Upper lobe of left lung (tissue), 6 donors: ENCODE measurements at regions not wholly inside any gene's neighbourhood (a gene's known extent, or its start where the extent isn't known, plus 50 kb on each side); places are given as distances from the start of the nearest gene placed in this dataset.

Source experiments
- ATAC-seq, 2 donors: fragments of 200-7000 bp; cut with Tn5 transposase; one replicate each; pipeline ENCODE4 v1.9.1; 2022; ENCODE audit warnings: mild to moderate bottlenecking in 2 of 2, moderate library complexity in 2 of 2; ENCODE audit not compliant: low FRiP score in 2 of 2
- DNase-seq, 2 donors: peaks; one replicate each; pipeline ENCODE4 v3.0.0-alpha.2; 2019 to 2020
- H3K27ac ChIP-seq, 4 donors: fragments of 200-600 bp; sonication (generic); one replicate each; pipeline ENCODE4 v1.5.1; 2016 to 2019
- H3K27me3 ChIP-seq, 4 donors: fragments of 200-600 bp; sonication (generic); one replicate each; pipeline ENCODE4 v1.5.1; 2017 to 2019
- H3K36me3 ChIP-seq, 4 donors: fragments of 200-600 bp; sonication (generic); one replicate each; pipeline ENCODE4 v1.5.1; 2016 to 2019
- H3K4me1 ChIP-seq, 4 donors: fragments of 200-600 bp; sonication (generic); one replicate each; pipeline ENCODE4 v1.5.1; 2018 to 2019
- H3K4me3 ChIP-seq, 4 donors: fragments of 200-600 bp; sonication (generic); one replicate each; pipeline ENCODE4 v1.5.1; 2017 to 2019; ENCODE audit warnings: mild to moderate bottlenecking in 2 of 4, moderate library complexity in 1 of 4
- H3K9me3 ChIP-seq, 4 donors: fragments of 200-600 bp; sonication (generic); one replicate each; pipeline ENCODE4 v1.5.1; 2018 to 2019
- EP300 ChIP-seq, 4 donors: sonication (generic); formaldehyde crosslinking; IDR thresholded peaks; one replicate each; pipeline ENCODE4 v1.5.1; 2017; ENCODE audit warnings: antibody characterized with exemption in 4 of 4, control low read depth in 2 of 4
- POLR2A ChIP-seq, 4 donors: fragments of 450-650 bp; IDR thresholded peaks; one replicate each; pipeline ENCODE4 v1.5.1; 2016 to 2017; ENCODE audit warnings: antibody characterized with exemption in 4 of 4, mild to moderate bottlenecking in 2 of 4
- POLR2AphosphoS5 ChIP-seq, 2 donors: sonication (generic); formaldehyde crosslinking; IDR thresholded peaks; one replicate each; pipeline ENCODE4 v1.5.1; 2017; ENCODE audit warnings: antibody characterized with exemption in 2 of 2
- WGBS, 2 donors: methylation state at CpG; one replicate each; pipeline ENCODE4 v1.1.5; 2017 to 2018; 5-methylcytosine and 5-hydroxymethylcytosine counted together
- TF ChIP-seq, protein P1 (sequence below), 6 experiments: fragments of 450-650 bp in 4 of 6; fragments of 200-600 bp in 2 of 6; sonication (generic) in 2 of 6; IDR thresholded peaks; one replicate each; pipeline ENCODE4 v1.5.1; 2016 to 2019; ENCODE audit warnings: antibody characterized with exemption in 6 of 6
- donor health status: DM: no; HTN: no; CAD: no; lungs with moderate emphysema.
- donor health status: DM: no; HTN: yes; CAD: no; lungs with severe emphysema.

DNA sequence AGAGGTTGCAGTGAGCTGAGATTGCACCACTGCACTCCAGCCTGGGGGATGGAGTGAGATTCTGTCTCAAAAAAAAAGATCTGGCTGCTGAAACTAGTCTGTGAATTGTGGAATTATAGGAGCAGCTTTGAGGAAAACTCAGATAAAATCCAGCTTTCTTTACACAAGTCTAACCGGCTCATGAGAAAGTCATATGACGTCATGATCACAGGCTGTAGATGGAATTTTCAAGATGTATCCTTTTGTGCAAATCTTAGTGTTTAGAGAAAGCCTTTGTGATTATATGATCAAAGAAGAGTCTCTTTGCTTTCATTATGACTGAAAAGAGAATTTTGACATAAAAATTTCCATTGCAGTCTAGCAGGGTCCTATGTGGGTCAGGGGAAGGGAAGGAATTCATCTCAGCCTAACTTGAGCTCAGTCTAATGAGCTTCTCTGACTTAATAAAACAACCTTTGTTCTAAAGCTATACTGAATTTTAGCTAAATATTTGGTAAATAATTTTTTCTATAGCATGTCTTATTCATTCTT, 90.2 kb upstream of the NCK2 start:
- DNase-seq (no peak), ATAC-seq (no peak)
- Histone ChIP-seq H3K9me3 (no peaks in the 10 kb centered on the region), H3K27me3 (no peaks in the 10 kb centered on the region), H3K36me3 (no peaks in the 10 kb centered on the region), H3K4me3 (no peak overlapping the region), H3K4me1 (no peaks in the 10 kb centered on the region), H3K27ac (no peak overlapping the region)
- TF ChIP-seq POLR2AphosphoS5 (IDR thresholded peaks at IDR 0.05) (no peak), POLR2A (IDR thresholded peaks at IDR 0.05) (no peak), EP300 (IDR thresholded peaks at IDR 0.05) (no peak)
- TF ChIP-seq, protein P1, sequence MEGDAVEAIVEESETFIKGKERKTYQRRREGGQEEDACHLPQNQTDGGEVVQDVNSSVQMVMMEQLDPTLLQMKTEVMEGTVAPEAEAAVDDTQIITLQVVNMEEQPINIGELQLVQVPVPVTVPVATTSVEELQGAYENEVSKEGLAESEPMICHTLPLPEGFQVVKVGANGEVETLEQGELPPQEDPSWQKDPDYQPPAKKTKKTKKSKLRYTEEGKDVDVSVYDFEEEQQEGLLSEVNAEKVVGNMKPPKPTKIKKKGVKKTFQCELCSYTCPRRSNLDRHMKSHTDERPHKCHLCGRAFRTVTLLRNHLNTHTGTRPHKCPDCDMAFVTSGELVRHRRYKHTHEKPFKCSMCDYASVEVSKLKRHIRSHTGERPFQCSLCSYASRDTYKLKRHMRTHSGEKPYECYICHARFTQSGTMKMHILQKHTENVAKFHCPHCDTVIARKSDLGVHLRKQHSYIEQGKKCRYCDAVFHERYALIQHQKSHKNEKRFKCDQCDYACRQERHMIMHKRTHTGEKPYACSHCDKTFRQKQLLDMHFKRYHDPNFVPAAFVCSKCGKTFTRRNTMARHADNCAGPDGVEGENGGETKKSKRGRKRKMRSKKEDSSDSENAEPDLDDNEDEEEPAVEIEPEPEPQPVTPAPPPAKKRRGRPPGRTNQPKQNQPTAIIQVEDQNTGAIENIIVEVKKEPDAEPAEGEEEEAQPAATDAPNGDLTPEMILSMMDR (IDR thresholded peaks at IDR 0.05), result no peak
- 88% methylated on average over 2 of the region's 2 CpGs for WGBS, 2 donors

DNA sequence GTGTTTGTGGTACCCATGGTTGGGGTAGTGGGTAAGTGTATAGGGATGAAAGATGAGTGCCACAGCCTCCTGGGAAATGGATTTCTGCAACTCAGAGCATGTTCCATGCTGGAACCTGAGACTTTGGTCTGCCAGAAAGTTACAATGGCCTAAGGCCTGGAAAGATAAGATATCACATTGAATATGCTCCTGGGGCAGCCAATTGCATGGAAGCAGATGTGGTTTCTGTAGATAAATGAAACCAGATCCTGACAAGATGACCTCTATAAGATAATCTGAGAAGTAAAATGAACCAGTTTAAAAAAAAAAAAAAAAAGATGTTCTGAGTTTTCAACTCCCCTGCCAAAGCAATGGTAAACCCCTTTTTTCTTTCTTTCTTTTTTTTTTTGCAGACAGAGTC, 91.4 kb upstream of the NCK2 start:
- ATAC-seq, result no peak
- TF ChIP-seq, protein P1 (IDR thresholded peaks at IDR 0.05), result no peak
- TF ChIP-seq POLR2AphosphoS5 (IDR thresholded peaks at IDR 0.05) (no peak), EP300 (IDR thresholded peaks at IDR 0.05) (no peak), POLR2A (IDR thresholded peaks at IDR 0.05) (no peak)
- Histone ChIP-seq H3K4me3 (no peak overlapping the region), H3K27me3 (no peaks in the 10 kb centered on the region), H3K4me1 (no peaks in the 10 kb centered on the region), H3K9me3 (no peaks in the 10 kb centered on the region), H3K36me3 (no peaks in the 10 kb centered on the region), H3K27ac (no peak overlapping the region)
- DNase-seq, result no peak

GRCh38 chr2:105652014-105652796, 92.5 kb upstream of the NCK2 start:
- Histone ChIP-seq H3K27me3 (no peaks in the 10 kb centered on the region), H3K4me1 (no peaks in the 10 kb centered on the region), H3K9me3 (no peaks in the 10 kb centered on the region), H3K36me3 (no peaks in the 10 kb centered on the region), H3K27ac (no peak overlapping the region), H3K4me3 (no peak overlapping the region)
- TF ChIP-seq POLR2A (IDR thresholded peaks at IDR 0.05), result no peak
- TF ChIP-seq, protein P1 (IDR thresholded peaks at IDR 0.05), result no peak
- TF ChIP-seq POLR2AphosphoS5 (IDR thresholded peaks at IDR 0.05), result no peak
- TF ChIP-seq EP300 (IDR thresholded peaks at IDR 0.05), result no peak
- WGBS, 2 donors, result 94 to 95% methylated on average over 13 of the region's 13 CpGs
- no peak for DNase-seq
- ATAC-seq, result no peak

GRCh38 chr2:105649534-105649933, 95.2 kb upstream of the NCK2 start:
- Histone ChIP-seq H3K4me3 (no peak overlapping the region), H3K27ac (no peak overlapping the region), H3K4me1 (no peaks in the 10 kb centered on the region), H3K36me3 (no peaks in the 10 kb centered on the region), H3K9me3 (no peaks in the 10 kb centered on the region), H3K27me3 (no peaks in the 10 kb centered on the region)
- DNase-seq, result no peak
- ATAC-seq, result no peak
- 88 to 90% methylated on average over 2 of the region's 2 CpGs for WGBS, 2 donors
- TF ChIP-seq EP300 (IDR thresholded peaks at IDR 0.05) (no peak), POLR2A (IDR thresholded peaks at IDR 0.05) (no peak), POLR2AphosphoS5 (IDR thresholded peaks at IDR 0.05) (no peak)
- TF ChIP-seq, protein P1 (IDR thresholded peaks at IDR 0.05), result no peak

GRCh38 chr2:105647731-105648130, 97.0 kb upstream of the NCK2 start:
- no peaks in the 10 kb centered on the region for H3K36me3 ChIP-seq
- no peaks in the 10 kb centered on the region for H3K4me1 ChIP-seq
- 60 to 68% methylated on average over 4 of the region's 4 CpGs for WGBS, 2 donors
- no peak overlapping the region for H3K4me3 ChIP-seq
- H3K27me3 ChIP-seq, result no peaks in the 10 kb centered on the region
- ATAC-seq (no peak), DNase-seq (no peak)
- no peaks in the 10 kb centered on the region for H3K9me3 ChIP-seq
- no peak overlapping the region for H3K27ac ChIP-seq
- TF ChIP-seq, protein P1 (IDR thresholded peaks at IDR 0.05), result no peak
- TF ChIP-seq EP300 (IDR thresholded peaks at IDR 0.05) (no peak), POLR2A (IDR thresholded peaks at IDR 0.05) (no peak), POLR2AphosphoS5 (IDR thresholded peaks at IDR 0.05) (no peak)
